Endodermal cell (in vitro differentiated cells): ENCODE measurements at regions not wholly inside any gene's neighbourhood (a gene's known extent, or its start where the extent isn't known, plus 50 kb on each side); places are given as distances from the start of the nearest gene placed in this dataset.
"Not testable (repeated sequence)": the region's sequence is repeated elsewhere in the genome, so short reads cannot be mapped to it uniquely, and the experiment has no call there.

ENCODE experiments used
- DNase-seq: peaks from one replicate; pipeline ENCODE4 v3.0.0-alpha.2; 2017
- H3K27ac ChIP-seq: 2 replicates; pipeline ENCODE4 v1.5.1; 2013; ENCODE audit warnings: mild to moderate bottlenecking, low read depth, low read length, moderate library complexity
- H3K27me3 ChIP-seq: 2 replicates; pipeline ENCODE4 v1.6.1; 2013; ENCODE audit warnings: mild to moderate bottlenecking, low read length, moderate library complexity; ENCODE audit not compliant: insufficient read depth, control insufficient read depth, poor library complexity, severe bottlenecking
- H3K36me3 ChIP-seq: 2 replicates; pipeline ENCODE4 v1.7.0; 2013; ENCODE audit warnings: mild to moderate bottlenecking, low read length, moderate library complexity; ENCODE audit not compliant: control insufficient read depth, insufficient read depth
- H3K4me1 ChIP-seq: one replicate; pipeline ENCODE4 v1.7.0; 2013; ENCODE audit warnings: low read length; ENCODE audit not compliant: control insufficient read depth, insufficient read depth
- H3K4me3 ChIP-seq: 2 replicates; pipeline ENCODE4 v1.5.1; 2013; ENCODE audit warnings: mild to moderate bottlenecking, low read length, moderate library complexity
- H3K9ac ChIP-seq: 2 replicates; pipeline ENCODE4 v1.6.1; 2013; ENCODE audit warnings: mild to moderate bottlenecking, low read length, moderate library complexity; ENCODE audit not compliant: poor library complexity, severe bottlenecking; ENCODE audit errors: extremely low read depth
- H3K9me3 ChIP-seq: 2 replicates; pipeline ENCODE4 v1.6.1; 2013; ENCODE audit warnings: mild to moderate bottlenecking, low read length, moderate library complexity; ENCODE audit not compliant: control insufficient read depth
- H3K27ac Mint-ChIP-seq: 2 replicates; pipeline ENCODE4 v1.8.0; 2020; ENCODE audit warnings: mixed read lengths
- H3K27me3 Mint-ChIP-seq: 2 replicates; pipeline ENCODE4 v1.8.0; 2021; ENCODE audit warnings: mild to moderate bottlenecking, mixed read lengths; ENCODE audit not compliant: insufficient read depth
- H3K36me3 Mint-ChIP-seq: 2 replicates; pipeline ENCODE4 v1.8.0; 2020; ENCODE audit warnings: low read depth, mixed read lengths
- H3K4me1 Mint-ChIP-seq: 2 replicates; pipeline ENCODE4 v1.8.0; 2020; ENCODE audit warnings: mixed read lengths
- H3K4me3 Mint-ChIP-seq: 2 replicates; pipeline ENCODE4 v1.8.0; 2020; ENCODE audit warnings: mild to moderate bottlenecking, moderate library complexity, mixed read lengths
- H3K9me3 Mint-ChIP-seq: 2 replicates; pipeline ENCODE4 v1.8.0; 2020; ENCODE audit warnings: mild to moderate bottlenecking, mixed read lengths
- CTCF ChIP-seq: fragments of 200-600 bp; sonication (generic); conservative IDR thresholded peaks from 2 replicates; pipeline ENCODE4 v1.5.0; 2021; ENCODE audit warnings: antibody characterized with exemption, mild to moderate bottlenecking
- WGBS, 2 experiments: methylation state at CpG; one replicate each; pipeline versions ENCODE4 v1.1.5 to v1.1.7; 2013; ENCODE audit warnings: missing lambda C conversion rate in 2 of 2, mixed read lengths in 1 of 2; ENCODE audit not compliant: insufficient coverage in 1 of 2, insufficient read length in 1 of 2; 5-methylcytosine and 5-hydroxymethylcytosine counted together

GRCh38 chr4:120554086-120554485 lies 368.4 kb downstream of the PRDM5 start:
- Mint-ChIP-seq H3K36me3 (no peaks in the 10 kb centered on the region), H3K4me1 (peaks cover 5% of the 10 kb centered on the region), H3K27me3 (no peaks in the 10 kb centered on the region), H3K4me3 (no peak overlapping the region), H3K27ac (no peak overlapping the region), H3K9me3 (no peaks in the 10 kb centered on the region)
- no peak overlapping the region for H3K4me3 ChIP-seq
- no peak overlapping the region for H3K9ac ChIP-seq
- no peak overlapping the region for H3K27ac ChIP-seq
- no peaks in the 10 kb centered on the region for H3K4me1 ChIP-seq
- H3K9me3 ChIP-seq: no peaks in the 10 kb centered on the region
- DNase-seq: no peak
- no peaks in the 10 kb centered on the region for H3K27me3 ChIP-seq
- no peaks in the 10 kb centered on the region for H3K36me3 ChIP-seq
- no peak for TF ChIP-seq CTCF
- 86 to 100% methylated on average over 1 to 3 of the region's 3 CpGs for WGBS, 2 experiments

DNA sequence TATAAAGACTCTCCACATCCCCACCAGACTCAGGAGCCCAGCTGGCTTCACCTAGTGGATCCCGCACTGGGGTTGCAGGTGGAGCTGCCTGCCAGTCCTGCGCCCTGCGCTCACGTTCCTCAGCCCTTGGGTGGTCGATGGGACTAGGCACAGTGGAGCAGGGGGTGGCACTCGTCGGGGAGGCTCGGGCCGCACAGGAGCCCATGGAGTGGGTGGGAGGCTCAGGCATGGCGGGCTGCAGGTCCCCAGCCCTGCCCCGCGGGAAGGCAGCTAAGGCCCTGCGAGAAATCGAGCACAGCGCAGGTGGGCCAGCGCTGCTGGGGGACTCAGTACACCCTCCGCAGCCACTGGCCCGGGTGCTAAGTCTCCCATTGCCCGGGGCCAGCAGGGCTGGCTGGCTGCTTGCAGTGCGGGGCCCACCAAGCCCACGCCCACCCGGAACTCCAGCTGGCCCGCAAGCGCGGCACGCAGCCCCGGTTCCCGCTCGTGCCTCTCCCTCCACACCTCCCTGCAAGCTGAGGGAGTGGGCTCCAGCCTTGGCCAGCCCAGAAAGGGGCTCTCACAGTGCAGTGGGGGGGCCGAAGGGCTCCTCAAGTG lies 371.8 kb downstream of the PRDM5 start:
- DNase-seq, H3K27me3 ChIP-seq, H3K9me3 Mint-ChIP-seq, H3K4me1 Mint-ChIP-seq, H3K27ac ChIP-seq, H3K9me3 ChIP-seq, H3K27ac Mint-ChIP-seq, H3K36me3 Mint-ChIP-seq, H3K9ac ChIP-seq, H3K4me3 ChIP-seq, H3K36me3 ChIP-seq, H3K4me1 ChIP-seq, H3K4me3 Mint-ChIP-seq, H3K27me3 Mint-ChIP-seq: not testable (repeated sequence)
- 95% methylated on average over 30 of the region's 30 CpGs; no CpG with 5 or more reads in 1 of the 2 experiments for WGBS, 2 experiments

- Mint-ChIP-seq H3K9me3 (no peaks in the 10 kb centered on the region), H3K4me1 (no peaks in the 10 kb centered on the region), H3K27me3 (no peaks in the 10 kb centered on the region), H3K4me3 (no peak overlapping the region), H3K36me3 (no peaks in the 10 kb centered on the region), H3K27ac (no peak overlapping the region)
- Histone ChIP-seq H3K4me1 (no peaks in the 10 kb centered on the region), H3K9me3 (no peaks in the 10 kb centered on the region), H3K36me3 (no peaks in the 10 kb centered on the region), H3K9ac (no peak overlapping the region), H3K4me3 (no peak overlapping the region), H3K27ac (peak overlapping the region; percentile 66), H3K27me3 (no peaks in the 10 kb centered on the region)
- TF ChIP-seq CTCF: no peak
- no peak for DNase-seq
These were observed 373.4 kb downstream of the PRDM5 start for GRCh38 chr4:120549011-120549570.

GRCh38 chr4:120545391-120545790 lies 377.1 kb downstream of the PRDM5 start:
- Mint-ChIP-seq H3K4me1 (no peaks in the 10 kb centered on the region), H3K9me3 (no peaks in the 10 kb centered on the region), H3K27me3 (no peaks in the 10 kb centered on the region), H3K36me3 (no peaks in the 10 kb centered on the region), H3K4me3 (no peak overlapping the region), H3K27ac (no peak overlapping the region)
- no peak for DNase-seq
- Histone ChIP-seq H3K9me3 (no peaks in the 10 kb centered on the region), H3K27ac (no peak overlapping the region), H3K4me1 (no peaks in the 10 kb centered on the region), H3K27me3 (no peaks in the 10 kb centered on the region), H3K36me3 (no peaks in the 10 kb centered on the region), H3K4me3 (no peak overlapping the region), H3K9ac (no peak overlapping the region)
- no peak for TF ChIP-seq CTCF
- WGBS, 2 experiments: 93% methylated on average over 3 of the region's 3 CpGs; no CpG with 5 or more reads in 1 of the 2 experiments
